ENCODE measurements at regions not wholly inside any gene's neighbourhood (a gene's known extent, or its start where the extent isn't known, plus 50 kb on each side); places are given as distances from the start of the nearest gene placed in this dataset.
"Not testable (repeated sequence)": the region's sequence is repeated elsewhere in the genome, so short reads cannot be mapped to it uniquely, and the experiment has no call there.

DNA sequence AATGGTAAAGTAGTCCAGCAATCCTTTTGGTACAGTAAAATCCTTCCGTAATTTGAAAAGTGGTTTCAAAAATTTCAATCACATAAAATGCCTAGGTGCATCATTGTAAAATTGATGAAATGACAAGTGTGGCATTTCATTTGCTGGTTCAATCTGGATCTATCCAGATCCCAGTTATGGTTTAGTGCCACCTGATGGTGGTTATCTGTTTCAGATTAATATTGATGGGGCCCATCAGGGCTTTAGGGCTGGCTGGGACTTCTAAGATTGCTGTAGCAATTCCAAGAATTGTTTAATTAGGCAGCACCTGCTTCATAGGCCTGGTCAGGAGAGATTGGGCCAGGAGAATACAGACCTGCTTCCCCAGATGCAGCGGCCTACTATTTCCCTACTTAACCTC is 55.5 kb upstream of the PIK3C3 start:
- no peak overlapping the region for H3K4me3 Mint-ChIP-seq
- ATAC-seq (replicated peaks) = no peak
- no peaks in the 10 kb centered on the region for H3K4me1 Mint-ChIP-seq (ENCODE audit: low read depth in 2 of 2)
- DNase-seq = no peak
- no peaks in the 10 kb centered on the region for H3K36me3 Mint-ChIP-seq (ENCODE audit: insufficient read depth)
- H3K9me3 Mint-ChIP-seq = no peaks in the 10 kb centered on the region
- no peak overlapping the region for H3K27ac Mint-ChIP-seq
- peaks cover 0 to 9% of the 10 kb centered on the region in 2 donors for H3K27me3 Mint-ChIP-seq

DNA sequence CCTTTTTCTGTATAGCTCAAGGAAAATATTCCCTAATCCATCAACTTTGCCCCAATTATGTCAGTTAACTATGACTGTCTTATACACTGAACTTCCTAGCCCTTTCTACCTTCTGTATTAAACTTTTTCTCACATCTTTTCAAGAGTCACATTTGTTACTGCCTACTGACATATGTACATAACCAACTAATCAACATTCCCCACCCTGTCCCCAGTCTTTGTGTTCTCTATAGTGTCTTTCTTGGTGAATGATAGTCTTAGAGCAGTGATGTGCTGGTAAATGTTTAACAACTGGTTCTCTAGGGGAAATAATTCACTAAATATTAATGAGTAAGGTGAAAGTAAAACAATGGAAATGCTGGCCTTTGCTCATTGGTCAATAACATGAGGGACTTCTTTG is 61.6 kb upstream of the PIK3C3 start:
- H3K4me3 Mint-ChIP-seq = no peak overlapping the region

DNA sequence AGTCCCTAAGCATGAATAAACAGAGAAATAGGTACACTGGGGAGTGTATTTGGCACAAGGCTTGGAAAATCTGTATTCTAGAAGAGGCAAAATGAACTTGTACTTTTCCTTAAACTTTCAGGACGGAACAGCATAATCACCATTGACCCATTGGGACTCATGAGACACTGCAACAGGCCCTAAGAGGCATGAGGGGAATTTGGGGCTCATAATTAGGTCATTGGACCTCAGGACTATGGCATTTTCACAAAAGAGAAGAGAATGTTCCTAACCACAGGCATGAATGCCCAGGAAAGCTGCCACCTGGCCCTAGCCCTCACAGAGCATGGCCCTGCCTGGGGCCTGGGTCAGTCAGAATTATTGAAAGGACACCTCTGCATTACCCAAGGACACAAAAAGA is 67.9 kb upstream of the PIK3C3 start:
- H3K27ac Mint-ChIP-seq = no peak overlapping the region
- no peaks in the 10 kb centered on the region for H3K36me3 Mint-ChIP-seq (ENCODE audit: insufficient read depth)
- ATAC-seq (replicated peaks) = no peak
- no peaks in the 10 kb centered on the region for H3K9me3 Mint-ChIP-seq
- DNase-seq = no peak
- no peaks in the 10 kb centered on the region for H3K27me3 Mint-ChIP-seq
- H3K4me3 Mint-ChIP-seq = no peak overlapping the region
- H3K4me1 Mint-ChIP-seq (ENCODE audit: low read depth in 2 of 2) = no peaks in the 10 kb centered on the region

More for the DNA sequence above, 61.6 kb upstream of the PIK3C3 start:
- Mint-ChIP-seq H3K27ac (no peak overlapping the region), H3K27me3 (peaks cover 7 to 9% of the 10 kb centered on the region in 2 donors), H3K4me1 (ENCODE audit: low read depth in 2 of 2) (no peaks in the 10 kb centered on the region), H3K36me3 (ENCODE audit: insufficient read depth) (no peaks in the 10 kb centered on the region), H3K9me3 (no peaks in the 10 kb centered on the region)
- no peak for DNase-seq
- no peak for ATAC-seq (replicated peaks)

DNA sequence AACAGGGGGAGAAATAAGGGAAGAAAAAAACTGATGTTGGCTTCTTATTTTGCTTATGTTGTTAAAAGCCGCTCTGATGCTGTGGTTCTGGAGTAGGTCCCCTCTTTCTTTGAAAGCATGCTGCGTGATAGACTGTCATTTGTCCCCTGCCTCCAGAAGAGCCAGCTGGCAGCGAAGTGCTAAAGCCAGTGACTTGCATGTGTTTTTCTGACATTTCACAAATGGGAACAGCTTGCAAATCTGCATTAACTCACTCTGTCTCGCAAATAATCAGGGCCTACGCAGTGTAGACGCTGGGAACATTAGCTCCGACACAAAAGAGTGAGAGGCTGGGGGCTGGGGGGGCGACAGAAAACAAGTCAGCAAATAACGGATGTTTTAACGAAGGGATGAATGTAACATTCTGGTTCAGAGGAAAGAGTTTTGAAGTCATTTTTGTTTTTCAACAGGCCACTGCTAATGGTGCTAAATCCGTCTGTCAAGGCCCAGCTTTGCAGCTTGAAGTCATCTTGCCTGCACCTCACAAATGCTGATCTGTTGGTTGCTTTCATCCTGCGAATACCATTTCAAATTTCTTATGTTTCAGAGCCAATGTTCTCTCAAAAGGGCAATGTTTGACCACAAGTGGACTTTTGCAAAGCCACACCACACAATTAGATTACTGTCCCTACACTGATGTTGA is 68.8 kb upstream of the PIK3C3 start:
- Mint-ChIP-seq H3K4me1 (ENCODE audit: low read depth in 2 of 2) (no peaks in the 10 kb centered on the region), H3K4me3 (no peak overlapping the region), H3K9me3 (no peaks in the 10 kb centered on the region), H3K36me3 (ENCODE audit: insufficient read depth) (no peaks in the 10 kb centered on the region), H3K27ac (no peak overlapping the region), H3K27me3 (no peaks in the 10 kb centered on the region)
- ATAC-seq (replicated peaks) (no peak), DNase-seq (no peak)

DNA sequence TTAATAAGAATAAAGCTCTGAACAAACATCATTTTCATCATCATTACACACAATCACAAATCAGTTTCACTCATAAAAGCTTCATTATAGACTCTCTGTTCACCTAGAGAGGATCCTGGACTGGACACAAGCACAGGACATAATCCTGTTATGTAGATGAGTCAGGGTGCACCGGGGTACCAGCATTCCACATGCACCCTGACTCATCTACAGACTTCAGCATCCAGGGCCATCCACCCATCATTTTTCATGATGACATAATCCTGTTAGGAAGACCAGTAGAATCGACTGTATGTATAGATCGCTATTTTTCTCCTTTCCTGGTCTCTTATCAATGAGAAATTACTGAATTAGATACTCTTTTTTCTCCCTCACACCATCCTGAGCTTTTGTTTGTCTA is 73.7 kb upstream of the PIK3C3 start:
- no peak overlapping the region for H3K4me3 Mint-ChIP-seq
- no peaks in the 10 kb centered on the region for H3K27me3 Mint-ChIP-seq
- DNase-seq (no peak), ATAC-seq (replicated peaks) (no peak)
- no peaks in the 10 kb centered on the region for H3K36me3 Mint-ChIP-seq (ENCODE audit: insufficient read depth)
- no peak overlapping the region for H3K27ac Mint-ChIP-seq
- no peaks in the 10 kb centered on the region for H3K4me1 Mint-ChIP-seq (ENCODE audit: low read depth in 2 of 2)
- H3K9me3 Mint-ChIP-seq = no peaks in the 10 kb centered on the region

DNA sequence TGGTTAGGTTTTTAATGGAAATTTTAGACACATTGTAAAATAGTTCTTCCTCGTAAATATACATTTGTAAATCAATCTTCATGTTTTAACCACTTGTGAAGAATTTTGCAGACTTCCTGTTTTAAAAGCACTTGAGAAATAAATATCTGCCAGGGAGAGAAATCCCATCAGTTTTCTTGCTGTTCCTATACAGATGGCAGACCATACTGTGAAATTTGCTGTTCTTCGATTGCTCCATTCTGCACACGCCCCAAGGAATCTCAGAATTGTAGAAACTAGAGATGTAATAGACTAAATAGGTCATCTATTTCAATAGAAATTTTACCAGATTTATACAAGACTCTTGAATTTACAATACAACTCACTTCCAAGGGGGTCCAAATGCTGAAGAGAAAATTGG is 75.8 kb upstream of the PIK3C3 start:
- no peak for ATAC-seq (replicated peaks)

DNA sequence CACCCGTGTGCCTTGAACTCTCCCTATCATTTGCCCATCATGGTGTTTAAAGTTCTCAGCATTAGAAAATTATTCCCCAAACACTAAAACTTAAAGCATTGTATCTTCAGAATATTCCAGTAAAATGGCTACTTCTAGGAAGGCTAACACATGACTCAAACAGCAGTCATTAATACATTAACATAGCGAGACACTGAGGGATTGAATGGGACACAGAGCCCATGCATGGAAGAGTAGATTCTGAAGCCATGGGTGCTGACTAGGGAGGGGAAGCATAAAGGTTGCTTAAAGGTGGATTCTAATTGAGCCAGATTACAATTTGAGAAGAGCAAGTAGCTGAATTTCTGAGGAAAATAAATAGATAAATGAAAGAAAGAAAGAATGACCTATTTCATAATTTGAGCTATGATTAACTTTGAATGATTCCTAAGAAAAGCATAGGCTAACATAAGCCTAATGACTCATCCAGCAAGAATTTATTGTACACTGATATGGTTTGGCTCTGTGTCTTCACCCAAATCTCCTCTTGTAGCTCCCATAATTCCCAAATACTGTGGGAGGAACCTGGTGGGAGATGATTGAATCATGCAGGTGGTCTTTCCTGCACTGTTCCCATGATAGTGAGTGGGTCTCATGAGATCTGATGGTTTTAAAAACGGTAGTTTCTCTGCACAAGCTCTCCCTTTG is 79.8 kb upstream of the PIK3C3 start:
- peaks cover 5 to 9% of the 10 kb centered on the region in 2 donors for H3K27me3 Mint-ChIP-seq
- H3K4me1 Mint-ChIP-seq (ENCODE audit: low read depth in 2 of 2) = no peaks in the 10 kb centered on the region
- no peaks in the 10 kb centered on the region for H3K9me3 Mint-ChIP-seq
- no peak overlapping the region for H3K4me3 Mint-ChIP-seq
- ATAC-seq (replicated peaks) = no peak
- no peak for DNase-seq
- H3K36me3 Mint-ChIP-seq (ENCODE audit: insufficient read depth) = no peaks in the 10 kb centered on the region
- no peak overlapping the region for H3K27ac Mint-ChIP-seq

More for the DNA sequence above, 75.8 kb upstream of the PIK3C3 start:
- H3K36me3 Mint-ChIP-seq (ENCODE audit: insufficient read depth) = no peaks in the 10 kb centered on the region
- no peaks in the 10 kb centered on the region for H3K4me1 Mint-ChIP-seq (ENCODE audit: low read depth in 2 of 2)
- DNase-seq = no peak
- H3K4me3 Mint-ChIP-seq = no peak overlapping the region
- H3K9me3 Mint-ChIP-seq = no peaks in the 10 kb centered on the region
- H3K27me3 Mint-ChIP-seq = peaks cover 5 to 9% of the 10 kb centered on the region in 2 donors
- no peak overlapping the region for H3K27ac Mint-ChIP-seq

DNA sequence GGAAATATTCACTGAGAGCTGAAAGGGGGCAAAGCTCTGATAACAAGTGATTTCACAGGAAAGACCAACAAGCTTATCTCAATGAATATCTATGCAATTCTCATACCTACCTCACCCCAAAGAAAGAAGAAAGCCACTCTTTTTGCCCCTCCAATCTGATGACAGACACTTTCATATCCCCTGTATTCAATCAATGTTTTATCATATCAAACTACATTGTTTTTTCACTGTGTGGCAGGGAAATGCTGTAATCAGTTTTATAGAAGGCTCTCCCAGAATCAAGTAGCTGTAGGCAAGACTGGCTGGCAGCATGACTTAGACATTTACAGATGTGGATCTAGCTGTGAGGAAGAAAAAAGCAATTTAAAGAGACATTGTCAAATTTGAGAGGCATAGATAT is 81.3 kb upstream of the PIK3C3 start:
- ATAC-seq (replicated peaks) (no peak), DNase-seq (no peak)
- H3K27ac Mint-ChIP-seq = no peak overlapping the region
- no peak overlapping the region for H3K4me3 Mint-ChIP-seq
- H3K27me3 Mint-ChIP-seq = peaks cover 5 to 9% of the 10 kb centered on the region in 2 donors
- no peaks in the 10 kb centered on the region for H3K4me1 Mint-ChIP-seq (ENCODE audit: low read depth in 2 of 2)
- no peaks in the 10 kb centered on the region for H3K9me3 Mint-ChIP-seq
- no peaks in the 10 kb centered on the region for H3K36me3 Mint-ChIP-seq (ENCODE audit: insufficient read depth)

DNA sequence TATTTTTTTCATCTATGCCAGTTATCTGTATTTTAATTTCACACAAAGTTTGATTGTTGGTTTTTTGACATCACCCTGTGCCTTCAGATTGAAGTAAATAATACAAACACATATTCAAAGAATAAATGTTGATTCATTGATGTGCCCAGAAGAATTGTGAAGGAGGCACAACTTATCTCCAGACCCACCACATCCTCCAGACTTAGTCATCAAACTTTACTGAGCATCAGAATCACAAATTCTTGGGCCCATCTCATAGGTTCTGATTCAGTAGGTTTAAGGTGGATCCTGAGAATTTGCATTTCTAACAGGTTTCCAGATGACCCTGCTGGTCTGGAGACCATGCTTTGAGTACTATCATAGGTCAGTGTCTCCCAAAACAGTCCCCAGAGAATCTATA is 82.8 kb upstream of the PIK3C3 start:
- no peaks in the 10 kb centered on the region for H3K4me1 Mint-ChIP-seq (ENCODE audit: low read depth in 2 of 2)
- ATAC-seq (replicated peaks) (no peak), DNase-seq (no peak)
- no peak overlapping the region for H3K27ac Mint-ChIP-seq
- no peaks in the 10 kb centered on the region for H3K9me3 Mint-ChIP-seq
- no peak overlapping the region for H3K4me3 Mint-ChIP-seq
- H3K36me3 Mint-ChIP-seq (ENCODE audit: insufficient read depth) = no peaks in the 10 kb centered on the region
- peaks cover 5 to 9% of the 10 kb centered on the region in 2 donors for H3K27me3 Mint-ChIP-seq

DNA sequence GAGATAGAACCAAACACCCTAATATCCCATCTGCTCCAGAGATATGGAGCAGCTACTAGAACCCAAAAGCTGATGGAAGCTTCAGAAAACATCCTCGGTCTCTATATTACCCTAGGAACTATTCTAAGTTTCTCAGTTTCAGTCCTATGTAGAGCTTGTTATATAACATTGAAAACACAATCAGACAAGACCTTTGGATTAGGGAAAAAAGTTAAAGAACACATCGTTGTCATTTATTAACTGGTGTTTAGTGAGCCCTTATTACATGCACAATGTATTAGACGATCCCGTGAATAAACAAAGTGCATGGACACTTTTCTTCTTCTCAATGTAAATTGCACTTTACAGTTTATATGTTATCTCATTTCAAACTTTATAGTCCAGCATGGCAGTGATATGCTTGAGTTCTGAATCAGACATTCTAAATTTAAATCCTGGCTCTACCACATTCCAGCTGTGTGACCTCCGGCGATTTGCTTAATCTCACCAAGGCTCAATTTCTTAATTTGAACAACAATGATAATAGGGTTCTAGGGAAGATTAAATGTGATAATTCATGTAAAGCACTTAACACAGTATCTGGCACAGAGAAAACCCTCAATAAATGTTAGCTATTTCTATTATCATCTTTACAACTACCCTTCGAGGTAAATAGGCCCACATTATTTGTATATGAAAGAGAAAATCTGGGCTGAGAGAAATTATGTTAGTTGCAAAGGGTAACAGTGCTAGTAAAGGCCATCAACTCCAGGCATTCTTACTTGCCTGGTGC is 83.6 kb upstream of the PIK3C3 start:
- Mint-ChIP-seq H3K4me1 (ENCODE audit: low read depth in 2 of 2) (no peaks in the 10 kb centered on the region), H3K27me3 (peaks cover 5 to 9% of the 10 kb centered on the region in 2 donors), H3K9me3 (no peaks in the 10 kb centered on the region), H3K36me3 (ENCODE audit: insufficient read depth) (no peaks in the 10 kb centered on the region), H3K4me3 (no peak overlapping the region), H3K27ac (no peak overlapping the region)
- no peak for ATAC-seq (replicated peaks)
- DNase-seq = no peak

DNA sequence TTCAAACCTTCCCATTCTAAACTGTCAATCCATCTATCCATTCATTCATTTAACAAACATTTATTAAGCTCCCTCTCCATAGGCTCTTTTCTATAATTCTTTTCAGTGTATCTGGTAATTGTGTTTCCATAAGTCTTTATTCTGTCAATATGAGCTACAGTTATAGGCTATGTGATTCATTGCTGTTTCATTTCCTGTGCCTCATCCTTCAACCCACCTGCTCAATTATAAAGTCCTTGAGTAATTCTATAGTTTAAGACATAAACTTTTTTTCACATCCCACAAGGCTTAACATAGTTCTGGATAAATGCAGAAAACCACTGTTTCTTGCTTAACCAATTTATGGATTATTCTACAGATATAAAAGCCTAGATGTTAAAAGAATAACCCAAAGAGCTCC is 84.2 kb upstream of the PIK3C3 start:
- H3K27ac Mint-ChIP-seq = no peak overlapping the region
- H3K36me3 Mint-ChIP-seq (ENCODE audit: insufficient read depth) = no peaks in the 10 kb centered on the region
- no peaks in the 10 kb centered on the region for H3K9me3 Mint-ChIP-seq
- DNase-seq (no peak), ATAC-seq (replicated peaks) (no peak)
- H3K4me1 Mint-ChIP-seq (ENCODE audit: low read depth in 2 of 2) = no peaks in the 10 kb centered on the region
- H3K27me3 Mint-ChIP-seq = peaks cover 5 to 9% of the 10 kb centered on the region in 2 donors
- no peak overlapping the region for H3K4me3 Mint-ChIP-seq

DNA sequence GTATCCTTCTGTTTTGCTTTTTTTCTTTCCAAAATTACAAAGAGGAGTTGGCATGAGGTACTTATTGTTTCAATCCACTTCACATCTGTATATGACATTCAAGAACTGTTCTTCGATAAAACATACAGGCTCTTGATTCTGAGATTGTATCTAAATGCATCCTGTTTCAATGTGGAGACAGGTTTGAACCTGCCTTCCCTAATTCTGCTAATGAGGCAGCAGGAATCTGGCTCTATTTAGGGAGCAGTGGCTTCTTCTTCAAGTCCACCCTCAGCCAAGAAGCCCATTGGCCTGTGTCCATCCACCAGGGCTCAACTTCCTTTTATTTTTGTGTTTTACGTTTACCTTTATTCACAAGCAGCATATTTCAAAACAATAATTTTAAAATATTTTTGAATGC is 84.8 kb upstream of the PIK3C3 start:
- Mint-ChIP-seq H3K4me3 (no peak overlapping the region), H3K9me3 (no peaks in the 10 kb centered on the region), H3K4me1 (ENCODE audit: low read depth in 2 of 2) (no peaks in the 10 kb centered on the region), H3K27me3 (peaks cover 5 to 6% of the 10 kb centered on the region in 2 donors), H3K36me3 (ENCODE audit: insufficient read depth) (no peaks in the 10 kb centered on the region), H3K27ac (no peak overlapping the region)
- ATAC-seq (replicated peaks) (no peak), DNase-seq (no peak)

DNA sequence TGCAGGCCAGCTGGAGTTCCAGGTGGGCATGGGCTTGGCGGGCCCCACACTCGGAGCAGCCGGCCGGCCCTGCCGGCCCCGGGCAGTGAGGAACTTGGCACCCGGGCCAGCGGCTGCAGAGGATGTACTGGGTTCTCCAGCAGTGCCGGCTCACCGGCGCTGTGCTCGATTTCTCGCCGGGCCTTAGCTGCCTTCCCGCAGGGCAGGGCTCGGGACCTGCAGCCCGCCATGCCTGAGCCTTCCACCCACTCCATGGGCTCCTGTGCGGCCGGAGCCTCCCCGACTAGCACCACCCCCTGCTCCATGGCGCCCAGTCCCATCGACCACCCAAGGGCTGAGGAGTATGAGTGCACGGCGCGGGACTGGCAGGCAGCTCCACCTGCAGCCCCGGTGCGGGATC is 89.2 kb upstream of the PIK3C3 start:
- not testable (repeated sequence) for H3K27me3 Mint-ChIP-seq; H3K9me3 Mint-ChIP-seq; ATAC-seq (replicated peaks); H3K36me3 Mint-ChIP-seq (ENCODE audit: insufficient read depth); H3K27ac Mint-ChIP-seq; DNase-seq; H3K4me1 Mint-ChIP-seq (ENCODE audit: low read depth in 2 of 2); H3K4me3 Mint-ChIP-seq

DNA sequence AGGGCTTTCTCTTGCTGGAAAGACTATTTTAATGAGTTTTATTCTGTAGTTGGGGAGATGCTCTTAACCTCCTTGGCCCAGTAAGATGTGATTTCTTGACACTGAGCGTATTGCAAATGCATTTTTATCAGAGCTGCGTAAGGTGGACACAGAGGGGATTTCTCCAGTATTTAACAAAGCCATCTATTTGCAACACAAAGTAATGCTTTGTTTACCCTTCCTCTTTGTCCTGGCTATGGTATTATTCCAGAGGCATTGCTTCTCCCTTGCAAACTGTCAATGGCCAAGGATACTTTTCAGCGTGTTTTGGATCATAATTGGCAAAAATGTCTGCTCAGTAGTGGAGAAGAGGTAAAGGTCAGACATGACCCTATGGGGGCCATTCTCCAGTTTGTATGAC is 90.8 kb upstream of the PIK3C3 start:
- no peak overlapping the region for H3K4me3 Mint-ChIP-seq
- H3K9me3 Mint-ChIP-seq = no peaks in the 10 kb centered on the region
- DNase-seq (no peak), ATAC-seq (replicated peaks) (no peak)
- no peak overlapping the region for H3K27ac Mint-ChIP-seq
- H3K36me3 Mint-ChIP-seq (ENCODE audit: insufficient read depth) = no peaks in the 10 kb centered on the region
- H3K4me1 Mint-ChIP-seq (ENCODE audit: low read depth in 2 of 2) = no peaks in the 10 kb centered on the region
- peaks cover 7 to 8% of the 10 kb centered on the region in 2 donors for H3K27me3 Mint-ChIP-seq
